PFSK-1 (cell line): ENCODE measurements at regions not wholly inside any gene's neighbourhood (a gene's known extent, or its start where the extent isn't known, plus 50 kb on each side); places are given as distances from the start of the nearest gene placed in this dataset.

Experiments
- POLR2AphosphoS5 ChIP-seq: IDR thresholded peaks from 2 replicates; pipeline ENCODE4 v1.6.1; 2012; ENCODE audit warnings: low read depth, mild to moderate bottlenecking, control low read depth, low read length, moderate library complexity
- REST ChIP-seq, 2 experiments: IDR thresholded peaks; 2 replicates each; pipeline versions ENCODE4 v1.6.1 to v1.8.0; 2011 to 2012; ENCODE audit warnings: low read depth in 2 of 2, low read length in 2 of 2, control low read depth in 1 of 2, inconsistent platforms in 1 of 2, mild to moderate bottlenecking in 1 of 2, moderate library complexity in 1 of 2; ENCODE audit not compliant: insufficient read depth in 1 of 2
- SIN3A ChIP-seq: IDR thresholded peaks from 2 replicates; pipeline ENCODE4 v1.6.1; 2012; ENCODE audit warnings: mild to moderate bottlenecking, low read length, moderate library complexity, borderline replicate concordance; ENCODE audit not compliant: insufficient read depth
- TAF1 ChIP-seq: IDR thresholded peaks from 2 replicates; pipeline ENCODE4 v1.6.1; 2012; ENCODE audit warnings: low read length, control low read depth, borderline replicate concordance; ENCODE audit not compliant: insufficient read depth

GRCh38 chr11:134761926-134762247 is 349.8 kb upstream of the B3GAT1 start:
- no peak for TF ChIP-seq SIN3A
- TF ChIP-seq REST (IDR thresholded peaks at IDR 0.05; ENCODE audit: insufficient read depth in 1 of 2, low read depth in 2 of 2, low read length in 2 of 2) = no peak
- TF ChIP-seq POLR2AphosphoS5 = no peak
- TF ChIP-seq TAF1 = no peak
